Stimulated activated CD4-positive, alpha-beta T cell treated with anti-CD3 and anti-CD28 coated beads, Interleukin-15, amount 100 ng/mL, for 24 hours (primary cell): ENCODE measurements at regions not wholly inside any gene's neighbourhood (a gene's known extent, or its start where the extent isn't known, plus 50 kb on each side); places are given as distances from the start of the nearest gene placed in this dataset.
"Not testable (repeated sequence)": the region's sequence is repeated elsewhere in the genome, so short reads cannot be mapped to it uniquely, and the experiment has no call there.

Experiments
- DNase-seq: peaks from one replicate; pipeline ENCODE4 v3.0.0-alpha.2; 2020

- DNase-seq = no peak
These were observed 130.8 kb upstream of the HSFY2 start for GRCh38 chrY:18904296-18904695.

GRCh38 chrY:18891994-18892393 lies 118.5 kb upstream of the HSFY2 start:
- no peak for DNase-seq

- no peak for DNase-seq
These were observed 116.0 kb upstream of the HSFY2 start for GRCh38 chrY:18889548-18889947.

GRCh38 chrY:18884748-18885147 lies 111.2 kb upstream of the HSFY2 start:
- no peak for DNase-seq

DNA sequence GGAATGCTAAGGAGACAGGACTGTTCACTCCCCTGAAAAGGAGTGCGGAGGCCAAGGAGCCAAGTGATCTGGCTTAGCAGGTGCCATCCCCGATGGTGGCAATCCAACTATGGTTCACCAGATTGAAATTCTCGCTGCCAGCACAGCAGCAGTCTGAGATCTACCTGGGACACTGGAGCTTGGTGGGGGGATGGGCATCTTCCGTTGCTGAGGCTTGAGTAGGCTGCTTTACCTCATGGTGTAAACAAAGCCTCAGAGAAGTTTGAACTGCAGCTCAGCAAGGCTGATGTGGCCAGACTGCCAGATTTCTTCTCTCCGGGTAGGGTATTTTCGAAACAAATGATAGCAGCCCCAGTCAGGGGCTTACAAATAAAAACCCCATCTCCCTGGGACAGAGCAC lies 95.6 kb upstream of the HSFY2 start:
- not testable (repeated sequence) for DNase-seq

DNA sequence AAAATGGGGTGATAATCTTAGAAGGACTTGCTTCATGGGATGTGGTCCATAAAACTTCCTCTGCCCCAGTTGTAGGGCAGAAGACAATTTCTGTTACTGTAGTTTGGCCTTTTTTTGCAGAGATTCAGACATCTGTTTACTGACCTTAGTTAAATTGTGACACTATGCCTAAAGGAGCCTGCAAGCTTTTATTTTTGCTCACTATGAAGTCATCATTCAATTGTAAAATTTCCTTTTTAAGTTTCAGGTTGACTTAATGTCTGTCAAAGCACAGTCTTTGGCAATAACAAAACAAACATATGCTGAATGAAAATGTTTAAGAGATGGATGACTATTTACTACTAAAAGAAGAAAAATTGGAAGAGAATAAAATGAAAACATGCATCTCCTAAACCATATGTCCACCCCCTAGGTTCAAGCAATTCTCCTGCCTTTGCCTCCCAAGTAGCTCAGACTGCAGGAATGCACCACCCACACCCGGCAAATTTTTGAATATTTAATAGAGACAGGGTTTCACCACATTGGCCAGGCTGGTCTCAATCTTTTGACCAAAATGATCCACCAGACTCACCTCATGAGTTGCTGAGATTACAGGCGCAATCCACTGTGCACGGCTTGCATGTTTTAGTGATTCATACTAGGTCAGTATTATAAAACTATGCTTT lies 93.5 kb upstream of the HSFY2 start:
- not testable (repeated sequence) for DNase-seq

- not testable (repeated sequence) for DNase-seq
These were observed 87.3 kb upstream of the HSFY2 start for GRCh38 chrY:18860856-18861255.

DNA sequence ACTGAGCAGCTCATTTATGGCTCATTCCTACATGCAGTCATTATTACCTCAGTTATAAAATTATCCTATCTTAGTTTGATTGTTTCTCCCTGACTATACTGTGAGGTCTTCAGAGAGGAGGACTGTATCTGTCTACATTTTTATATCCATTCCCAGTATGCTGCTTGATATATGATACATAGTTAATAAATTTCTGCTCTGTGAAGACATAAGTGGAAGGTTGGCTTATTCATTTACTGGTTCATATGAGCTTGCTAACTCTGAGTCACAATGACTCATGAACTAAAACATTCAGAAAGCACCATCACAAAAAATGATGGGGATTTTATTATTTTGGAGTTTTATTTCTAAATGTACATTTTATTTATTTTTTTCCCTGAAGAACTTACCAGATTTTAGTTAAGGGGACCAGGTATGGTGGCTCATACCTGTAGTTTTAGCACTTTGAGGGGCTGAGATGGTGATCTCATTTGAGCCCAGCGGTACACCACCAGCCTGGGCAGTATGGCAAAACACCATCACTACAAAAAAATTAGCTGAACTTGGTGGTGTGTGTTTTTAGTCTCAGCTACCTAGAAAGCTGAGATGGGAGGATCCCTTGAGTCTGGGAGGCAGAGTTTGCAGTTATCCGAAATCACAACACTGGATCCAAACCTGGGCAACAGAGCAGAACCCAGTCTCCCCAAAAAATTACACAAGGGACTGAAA lies 85.1 kb upstream of the HSFY2 start:
- not testable (repeated sequence) for DNase-seq

GRCh38 chrY:18855184-18855583 lies 81.6 kb upstream of the HSFY2 start:
- DNase-seq = not testable (repeated sequence)

DNA sequence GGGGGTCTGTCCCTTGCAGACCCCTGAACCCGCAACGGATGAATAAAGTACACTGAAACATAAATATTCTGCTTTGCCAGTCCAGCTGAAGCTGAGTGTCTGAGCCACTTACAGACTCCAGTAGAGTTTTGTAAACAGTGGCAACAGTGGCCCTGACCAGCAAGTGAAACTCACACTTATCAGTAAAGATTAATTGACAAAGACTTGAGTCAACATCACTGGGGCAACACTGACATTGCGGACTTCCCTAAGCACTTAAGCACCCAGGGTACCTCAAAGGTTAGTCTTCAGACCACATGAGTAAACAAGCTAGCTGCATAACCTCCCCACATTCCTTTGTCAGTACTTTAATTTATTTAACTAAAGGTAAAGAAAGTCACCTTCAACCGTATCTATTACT lies 79.8 kb upstream of the HSFY2 start:
- not testable (repeated sequence) for DNase-seq

DNA sequence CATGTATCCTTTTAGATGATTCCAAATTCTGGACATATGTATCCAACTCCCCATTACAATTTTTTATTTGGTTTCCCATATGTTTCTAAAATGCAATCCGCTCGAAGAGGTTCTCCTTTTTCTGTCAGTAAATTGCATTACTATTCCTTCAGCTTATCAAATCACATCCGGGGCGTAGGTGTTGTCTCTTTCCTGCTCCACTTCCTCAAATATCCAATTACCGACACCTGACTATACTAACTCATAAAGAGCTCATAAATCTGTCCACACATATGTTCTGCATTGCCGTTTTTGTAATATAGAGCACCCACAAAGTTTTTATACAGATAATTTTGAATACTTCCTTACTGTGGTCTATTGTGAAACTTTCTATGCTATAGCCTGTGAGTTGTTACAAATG lies 63.1 kb upstream of the HSFY2 start:
- DNase-seq = not testable (repeated sequence)
